ENCODE measurements at regions not wholly inside any gene's neighbourhood (a gene's known extent, or its start where the extent isn't known, plus 50 kb on each side); places are given as distances from the start of the nearest gene placed in this dataset.

- TF ChIP-seq, protein P1, sequence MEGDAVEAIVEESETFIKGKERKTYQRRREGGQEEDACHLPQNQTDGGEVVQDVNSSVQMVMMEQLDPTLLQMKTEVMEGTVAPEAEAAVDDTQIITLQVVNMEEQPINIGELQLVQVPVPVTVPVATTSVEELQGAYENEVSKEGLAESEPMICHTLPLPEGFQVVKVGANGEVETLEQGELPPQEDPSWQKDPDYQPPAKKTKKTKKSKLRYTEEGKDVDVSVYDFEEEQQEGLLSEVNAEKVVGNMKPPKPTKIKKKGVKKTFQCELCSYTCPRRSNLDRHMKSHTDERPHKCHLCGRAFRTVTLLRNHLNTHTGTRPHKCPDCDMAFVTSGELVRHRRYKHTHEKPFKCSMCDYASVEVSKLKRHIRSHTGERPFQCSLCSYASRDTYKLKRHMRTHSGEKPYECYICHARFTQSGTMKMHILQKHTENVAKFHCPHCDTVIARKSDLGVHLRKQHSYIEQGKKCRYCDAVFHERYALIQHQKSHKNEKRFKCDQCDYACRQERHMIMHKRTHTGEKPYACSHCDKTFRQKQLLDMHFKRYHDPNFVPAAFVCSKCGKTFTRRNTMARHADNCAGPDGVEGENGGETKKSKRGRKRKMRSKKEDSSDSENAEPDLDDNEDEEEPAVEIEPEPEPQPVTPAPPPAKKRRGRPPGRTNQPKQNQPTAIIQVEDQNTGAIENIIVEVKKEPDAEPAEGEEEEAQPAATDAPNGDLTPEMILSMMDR (IDR thresholded peaks at IDR 0.05; ENCODE audit: insufficient read depth, low read length, missing control alignments), result no peak
- DNase-seq (ENCODE audit: low read depth, low spot score), result no peak
- ChIA-PET POLR2A (no interaction called here), CTCF (interaction anchor here (0.9 to 1.8 kb wide), 4 partner anchors 9 to 632 kb away, joined by 3 to 5 read pairs (median 4); no protein-coding TSS in a partner anchor)
- no peak overlapping the region for H3K4me3 ChIP-seq (ENCODE audit: low read depth, low read length)
Measured at GRCh38 chr9:87118594-87118993, 171.3 kb upstream of the GAS1 start.

GRCh38 chr9:87119328-87119881 lies 172.1 kb upstream of the GAS1 start:
- no peak overlapping the region for H3K4me3 ChIP-seq (ENCODE audit: low read depth, low read length)
- peak; percentile 62 for DNase-seq (ENCODE audit: low read depth, low spot score)
- ChIA-PET CTCF (interaction anchor here (1.2 to 1.8 kb wide), 3 partner anchors 8 to 197 kb away, joined by 4 to 5 read pairs (median 4); no protein-coding TSS in a partner anchor), POLR2A (no interaction called here)
- TF ChIP-seq, protein P1 (IDR thresholded peaks at IDR 0.05; ENCODE audit: insufficient read depth, low read length, missing control alignments), result no peak

DNA sequence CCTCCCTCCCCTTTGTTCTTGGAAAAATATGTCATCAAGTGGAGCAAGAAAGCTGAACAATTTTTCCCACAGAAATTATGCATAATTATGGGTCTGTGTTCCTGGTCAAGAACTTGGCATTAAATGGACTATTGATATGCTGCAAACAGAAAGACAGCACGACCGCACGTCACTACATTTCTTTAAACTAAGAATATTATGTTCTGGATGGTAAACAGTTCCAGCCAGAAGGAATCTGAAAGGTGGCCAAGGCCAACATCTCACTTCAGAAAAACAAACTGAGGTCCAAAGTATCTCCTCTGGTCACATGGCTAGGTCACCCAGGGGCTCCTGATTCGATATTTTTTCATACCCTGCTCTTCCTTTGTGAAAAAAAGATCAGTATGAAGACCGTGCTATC lies 173.3 kb upstream of the GAS1 start:
- CTCF ChIA-PET, result no interaction called here
- TF ChIP-seq, protein P1 (IDR thresholded peaks at IDR 0.05; ENCODE audit: insufficient read depth, low read length, missing control alignments), result no peak
- H3K4me3 ChIP-seq (ENCODE audit: low read depth, low read length), result no peak overlapping the region
- POLR2A ChIA-PET, result no interaction called here
- no peak for DNase-seq (ENCODE audit: low read depth, low spot score)

GRCh38 chr9:87122947-87123685 lies 175.8 kb upstream of the GAS1 start:
- POLR2A ChIA-PET, result interaction anchor here (1.6 kb wide), 1 partner anchor 71 kb away, joined by 3 read pairs; no protein-coding TSS in a partner anchor
- CTCF ChIA-PET, result interaction anchor here (0.7 to 1.8 kb wide), 2 partner anchors 201 to 707 kb away, joined by 3 to 7 read pairs; no protein-coding TSS in a partner anchor

GRCh38 chr9:87123830-87124229 lies 176.5 kb upstream of the GAS1 start:
- DNase-seq (ENCODE audit: low read depth, low spot score), result no peak
- CTCF ChIA-PET, result interaction anchor here (0.7 to 1.8 kb wide), 3 partner anchors 10 to 708 kb away, joined by 3 to 7 read pairs (median 3); no protein-coding TSS in a partner anchor
- TF ChIP-seq, protein P1 (IDR thresholded peaks at IDR 0.05; ENCODE audit: insufficient read depth, low read length, missing control alignments), result no peak
- POLR2A ChIA-PET, result interaction anchor here (1.6 kb wide), 1 partner anchor 71 kb away, joined by 3 read pairs; no protein-coding TSS in a partner anchor
- H3K4me3 ChIP-seq (ENCODE audit: low read depth, low read length), result no peak overlapping the region

More at GRCh38 chr9:87122947-87123685, 175.8 kb upstream of the GAS1 start:
- DNase-seq (ENCODE audit: low read depth, low spot score), result peak; percentile 65
- TF ChIP-seq, protein P1 (IDR thresholded peaks at IDR 0.05; ENCODE audit: insufficient read depth, low read length, missing control alignments), result no peak
- no peak overlapping the region for H3K4me3 ChIP-seq (ENCODE audit: low read depth, low read length)

- no peak overlapping the region for H3K4me3 ChIP-seq (ENCODE audit: low read depth, low read length)
- TF ChIP-seq, protein P1 (IDR thresholded peaks at IDR 0.05; ENCODE audit: insufficient read depth, low read length, missing control alignments), result no peak
- ChIA-PET CTCF (interaction anchor here (2.5 kb wide), 1 partner anchor 178 kb away, joined by 10 read pairs; the partner anchor contains the start of gene GAS1), POLR2A (no interaction called here)
- DNase-seq (ENCODE audit: low read depth, low spot score), result no peak
Measured at GRCh38 chr9:87125819-87126218, 178.5 kb upstream of the GAS1 start.

Measured in AG04449 (cell line).